ENCODE measurements at regions not wholly inside any gene's neighbourhood (a gene's known extent, or its start where the extent isn't known, plus 50 kb on each side); places are given as distances from the start of the nearest gene placed in this dataset.
A peak's percentile ranks its signal among the peaks of the same experiment; 100 is the strongest.
"Not testable (repeated sequence)": the region's sequence is repeated elsewhere in the genome, so short reads cannot be mapped to it uniquely, and the experiment has no call there.

GRCh38 chr5:72651779-72652178, 144.6 kb upstream of the ZNF366 start:
- DNase-seq (ENCODE audit: low read depth, low spot score), result no peak

GRCh38 chr5:72651109-72651508, 143.9 kb upstream of the ZNF366 start:
- DNase-seq (ENCODE audit: low read depth, low spot score), result no peak

- DNase-seq (ENCODE audit: low read depth, low spot score), result no peak
Observed at GRCh38 chr5:72649449-72649848, 142.2 kb upstream of the ZNF366 start.

- no peak for DNase-seq (ENCODE audit: low read depth, low spot score)
Observed at GRCh38 chr5:72648480-72648879, 141.3 kb upstream of the ZNF366 start.

GRCh38 chr5:72647806-72648205, 140.6 kb upstream of the ZNF366 start:
- no peak for DNase-seq (ENCODE audit: low read depth, low spot score)

- no peak for DNase-seq (ENCODE audit: low read depth, low spot score)
Observed at GRCh38 chr5:72646246-72646866, 139.1 kb upstream of the ZNF366 start.

GRCh38 chr5:72645064-72645846, 138.0 kb upstream of the ZNF366 start:
- DNase-seq (ENCODE audit: low read depth, low spot score), result no peak

- DNase-seq (ENCODE audit: low read depth, low spot score), result no peak
Observed at GRCh38 chr5:72644296-72644695, 137.1 kb upstream of the ZNF366 start.

- DNase-seq (ENCODE audit: low read depth, low spot score), result no peak
Observed at GRCh38 chr5:72641164-72641563, 134.0 kb upstream of the ZNF366 start.

- no peak for DNase-seq (ENCODE audit: low read depth, low spot score)
Observed at GRCh38 chr5:72637058-72637457, 129.8 kb upstream of the ZNF366 start.

GRCh38 chr5:72636565-72636964, 129.4 kb upstream of the ZNF366 start:
- not testable (repeated sequence) for DNase-seq (ENCODE audit: low read depth, low spot score)

- no peak for DNase-seq (ENCODE audit: low read depth, low spot score)
Observed at GRCh38 chr5:72634444-72634843, 127.2 kb upstream of the ZNF366 start.

GRCh38 chr5:72633649-72634048, 126.4 kb upstream of the ZNF366 start:
- DNase-seq (ENCODE audit: low read depth, low spot score), result no peak

- DNase-seq (ENCODE audit: low read depth, low spot score), result no peak
Observed at GRCh38 chr5:72633041-72633445, 125.8 kb upstream of the ZNF366 start.

- no peak for DNase-seq (ENCODE audit: low read depth, low spot score)
Observed at GRCh38 chr5:72630721-72631120, 123.5 kb upstream of the ZNF366 start.

GRCh38 chr5:72630081-72630480, 122.9 kb upstream of the ZNF366 start:
- no peak for DNase-seq (ENCODE audit: low read depth, low spot score)

- DNase-seq (ENCODE audit: low read depth, low spot score), result no peak
Observed at GRCh38 chr5:72628771-72629371, 121.7 kb upstream of the ZNF366 start.

- no peak for DNase-seq (ENCODE audit: low read depth, low spot score)
Observed at GRCh38 chr5:72625332-72625731, 118.1 kb upstream of the ZNF366 start.

GRCh38 chr5:72624641-72625236, 117.5 kb upstream of the ZNF366 start:
- peak; percentile 37 for DNase-seq (ENCODE audit: low read depth, low spot score)

GRCh38 chr5:72623936-72624335, 116.7 kb upstream of the ZNF366 start:
- DNase-seq (ENCODE audit: low read depth, low spot score), result no peak

- no peak for DNase-seq (ENCODE audit: low read depth, low spot score)
Observed at GRCh38 chr5:72623323-72623722, 116.1 kb upstream of the ZNF366 start.

- no peak for DNase-seq (ENCODE audit: low read depth, low spot score)
Observed at GRCh38 chr5:72622170-72622760, 115.1 kb upstream of the ZNF366 start.

Measured in pulmonary artery endothelial cell (primary cell).